HepG2 (cell line): ENCODE measurements at regions not wholly inside any gene's neighbourhood (a gene's known extent, or its start where the extent isn't known, plus 50 kb on each side); places are given as distances from the start of the nearest gene placed in this dataset.

Experiments
- ATAC-seq: fragments of 200-7000 bp; cut with Tn5 transposase; 3 replicates; pipeline ENCODE4 v1.9.1; 2020; ENCODE audit warnings: mild to moderate bottlenecking, moderate library complexity
- BruUV-seq: library from RNA; stranded (reverse); fragments of 400-500 nt; replicated peaks from 2 replicates; lab custom pipeline; 2021; lab: Mats Ljungman, UMichigan
- CTCF ChIA-PET: fragments of 300-600 bp; formaldehyde crosslinking; extraction: SDS; loops from one replicate; lab custom pipeline; 2021; ENCODE audit warnings: low total read pairs, inconsistent platforms, low intra/inter-chr PET ratio; lab: Yijun Ruan, JAX
- POLR2A ChIA-PET: fragments of 350-600 bp; sonication (Branson Sonifier 250); formaldehyde crosslinking; loops from one replicate; lab custom pipeline; 2020; ENCODE audit warnings: antibody characterized with exemption, inconsistent platforms; lab: Yijun Ruan, JAX
- DNase-seq: peaks from one replicate; pipeline ENCODE4 v3.0.0-alpha.2; 2015; ENCODE audit warnings: low spot score
- FAIRE-seq: peaks from 3 replicates; lab custom pipeline; 2011; peaks lifted over from hg19 to GRCh38; lab: Jason Lieb, UNC
- H2AFZ ChIP-seq: one replicate; pipeline ENCODE4 v1.6.1; 2011; ENCODE audit warnings: low read length, inconsistent platforms
- H3K27ac ChIP-seq: fragments of 300-600 bp; 3 replicates; pipeline ENCODE4 v1.8.0; 2011; ENCODE audit warnings: mixed run types, mild to moderate bottlenecking, mixed read lengths, low read length, inconsistent platforms; ENCODE audit not compliant: insufficient read depth; ENCODE audit errors: extremely low read length
- H3K27me3 ChIP-seq, 2 experiments: fragments of 200-600 bp in 1 of 2; 2 replicates in 1 of 2; 3 replicates in 1 of 2; pipeline versions ENCODE4 v1.6.0 to v1.8.0; 2011; ENCODE audit warnings: low read length in 2 of 2, mild to moderate bottlenecking in 2 of 2, moderate library complexity in 2 of 2, inconsistent platforms in 1 of 2; ENCODE audit not compliant: insufficient read depth in 2 of 2, control insufficient read depth in 1 of 2
- H3K36me3 ChIP-seq, 2 experiments: fragments of 200-600 bp in 1 of 2; replicated peaks in 1 of 2; 2 replicates in 1 of 2; 3 replicates in 1 of 2; pipeline versions ENCODE4 v1.5.1 to v1.8.0; 2011; ENCODE audit warnings: low read length in 2 of 2, inconsistent platforms in 1 of 2; ENCODE audit not compliant: insufficient read depth in 2 of 2, control insufficient read depth in 1 of 2
- H3K4me1 ChIP-seq: 2 replicates; pipeline ENCODE4 v1.5.1; 2012; ENCODE audit warnings: low read length, inconsistent platforms; ENCODE audit not compliant: insufficient read depth
- H3K4me2 ChIP-seq: 2 replicates; pipeline ENCODE4 v1.6.0; 2011; ENCODE audit warnings: low read depth, low read length, inconsistent platforms
- H3K4me3 ChIP-seq, 3 experiments: fragments of 200-600 bp in 1 of 3; sonication (generic), shearing (Covaris generic) in 1 of 3; replicated peaks in 1 of 3; 2 replicates each; pipeline ENCODE4 v1.5.1; 2011 to 2016; ENCODE audit warnings: low read length in 3 of 3, inconsistent platforms in 2 of 3, low read depth in 2 of 3, mild to moderate bottlenecking in 2 of 3, control low read depth in 1 of 3, mixed read lengths in 1 of 3; ENCODE audit not compliant: insufficient read depth in 1 of 3
- H3K79me2 ChIP-seq: one replicate; pipeline ENCODE4 v1.6.1; 2011; ENCODE audit warnings: low read length, inconsistent platforms; ENCODE audit not compliant: insufficient read depth
- H3K9ac ChIP-seq: 2 replicates; pipeline ENCODE4 v1.6.0; 2011; ENCODE audit warnings: mild to moderate bottlenecking, low read depth, low read length, inconsistent platforms; ENCODE audit not compliant: insufficient read depth
- H3K9me3 ChIP-seq: 2 replicates; pipeline ENCODE4 v1.5.1; 2012; ENCODE audit warnings: mild to moderate bottlenecking, low read length
- H4K20me1 ChIP-seq: 2 replicates; pipeline ENCODE4 v1.6.0; 2011; ENCODE audit warnings: inconsistent platforms, mild to moderate bottlenecking, low read length, moderate library complexity; ENCODE audit not compliant: insufficient read depth
- ATRX ChIP-seq: sonication (generic); formaldehyde crosslinking; IDR thresholded peaks from 2 replicates; pipeline ENCODE4 v1.4.0; 2020; ENCODE audit warnings: missing genetic modification reagents, borderline replicate concordance
- ELK4 ChIP-seq: sonication (generic); formaldehyde crosslinking; IDR thresholded peaks from 2 replicates; pipeline ENCODE4 v1.9.0; 2021; ENCODE audit warnings: missing genetic modification reagents, borderline replicate concordance
- HMGXB3 ChIP-seq: sonication (generic); formaldehyde crosslinking; IDR thresholded peaks from 2 replicates; pipeline ENCODE4 v1.4.0; 2020; ENCODE audit warnings: missing genetic modification reagents, borderline replicate concordance
- HNRNPK ChIP-seq: fragments of 200-400 bp; formaldehyde crosslinking; IDR thresholded peaks from 2 replicates; pipeline ENCODE4 v1.6.1; 2018; ENCODE audit warnings: low read length, low read depth, moderate library complexity, mild to moderate bottlenecking; ENCODE audit not compliant: poor library complexity, severe bottlenecking
- KDM1A ChIP-seq: IDR thresholded peaks from 2 replicates; pipeline ENCODE4 v1.6.1; 2016; ENCODE audit warnings: missing compliant biosample characterization
- SNAPC2 ChIP-seq: sonication (generic); formaldehyde crosslinking; IDR thresholded peaks from 2 replicates; pipeline ENCODE4 v1.8.1; 2022; ENCODE audit warnings: mild to moderate bottlenecking, missing genetic modification reagents
- SP140L ChIP-seq: sonication (generic); formaldehyde crosslinking; IDR thresholded peaks from 2 replicates; pipeline ENCODE4 v1.4.0; 2020; ENCODE audit warnings: missing genetic modification reagents, borderline replicate concordance
- TBX2 ChIP-seq: sonication (generic); formaldehyde crosslinking; IDR thresholded peaks from 2 replicates; pipeline ENCODE4 v1.5.0; 2020; ENCODE audit warnings: missing genetic modification reagents, mild to moderate bottlenecking, borderline replicate concordance
- THYN1 ChIP-seq: sonication (generic); formaldehyde crosslinking; IDR thresholded peaks from 2 replicates; pipeline ENCODE4 v1.8.1; 2023; ENCODE audit warnings: low read depth, mild to moderate bottlenecking, moderate library complexity, missing genetic modification reagents, borderline replicate concordance
- ZNF335 ChIP-seq: sonication (generic); formaldehyde crosslinking; IDR thresholded peaks from 2 replicates; pipeline ENCODE4 v1.4.0; 2020; ENCODE audit warnings: missing genetic modification reagents
- ZNF713 ChIP-seq: sonication (generic); formaldehyde crosslinking; IDR thresholded peaks from 2 replicates; pipeline ENCODE4 v1.4.0; 2020; ENCODE audit warnings: mild to moderate bottlenecking, missing genetic modification reagents
- ZNF75D ChIP-seq: sonication (generic); formaldehyde crosslinking; IDR thresholded peaks from 2 replicates; pipeline ENCODE4 v1.8.1; 2023; ENCODE audit warnings: missing genetic modification reagents, mild to moderate bottlenecking, borderline replicate concordance
- ZUFSP ChIP-seq: sonication (generic); formaldehyde crosslinking; IDR thresholded peaks from 2 replicates; pipeline ENCODE4 v1.9.0; 2021; ENCODE audit warnings: missing genetic modification reagents, mild to moderate bottlenecking, borderline replicate concordance
- in situ Hi-C: cut with HindIII; loops from 2 replicates; pipeline ENCODE4 v1.10.0; 2017; ENCODE audit warnings: low pct_unique_long_range_greater_than_20kb; ENCODE audit not compliant: extremely low pct_ligation_motif_present
- intact Hi-C: fragments of 100-400 bp; cut with micrococcal nuclease; formaldehyde crosslinking; loops from one replicate; pipeline ENCODE4 v1.10.0; 2022; ENCODE audit not compliant: unreplicated experiment

- intact Hi-C loops (no loop called here), in situ Hi-C loops (no loop called here)
- H3K9ac ChIP-seq, result no peak overlapping the region
- ChIA-PET POLR2A (no interaction called here), CTCF (no interaction called here)
- FAIRE-seq, result no peak
- H3K79me2 ChIP-seq, result no peaks in the 10 kb centered on the region
- H4K20me1 ChIP-seq, result no peaks in the 10 kb centered on the region
- no peak overlapping the region for H3K27ac ChIP-seq
- no peak for DNase-seq
- no peak overlapping the region for H3K4me3 ChIP-seq
- H2AFZ ChIP-seq, result no peak overlapping the region
- no peaks in the 10 kb centered on the region for H3K9me3 ChIP-seq
- TF ChIP-seq HMGXB3 (CRISPR knock-in tag) (no peak), ZNF75D (CRISPR knock-in tag) (no peak), ATRX (CRISPR knock-in tag) (no peak), ZNF335 (CRISPR knock-in tag) (no peak), TBX2 (CRISPR knock-in tag) (no peak), THYN1 (CRISPR knock-in tag) (no peak), ZNF713 (CRISPR knock-in tag) (no peak), ELK4 (CRISPR knock-in tag) (no peak), KDM1A (no peak), SP140L (no peak), SNAPC2 (CRISPR knock-in tag) (no peak), HNRNPK (no peak), ZUFSP (CRISPR knock-in tag) (no peak)
- no peaks in the 10 kb centered on the region for H3K27me3 ChIP-seq
- no peaks in the 10 kb centered on the region for H3K4me1 ChIP-seq
- no TSS peak for BruUV-seq
- no peak overlapping the region for H3K4me2 ChIP-seq
- ATAC-seq, result no peak
- H3K36me3 ChIP-seq, result no peaks in the 10 kb centered on the region
Measured at GRCh38 chr5:112480501-112480900, 61.4 kb upstream of the EPB41L4A start.
